Islet of Langerhans (tissue), 1 donor: ENCODE measurements at regions not wholly inside any gene's neighbourhood (a gene's known extent, or its start where the extent isn't known, plus 50 kb on each side); places are given as distances from the start of the nearest gene placed in this dataset.
A peak's percentile ranks its signal among the peaks of the same experiment; 100 is the strongest.

Source experiments
- FAIRE-seq: peaks from one replicate; lab custom pipeline; 2011; peaks lifted over from hg19 to GRCh38; lab: Jason Lieb, UNC

- no peak for FAIRE-seq
These were observed 100.1 kb upstream of the CLDN10 start for GRCh38 chr13:95452375-95452774.

- no peak for FAIRE-seq
These were observed 96.7 kb upstream of the CLDN10 start for GRCh38 chr13:95455782-95456181.

GRCh38 chr13:95456815-95457214 is 95.7 kb upstream of the CLDN10 start:
- no peak for FAIRE-seq

DNA sequence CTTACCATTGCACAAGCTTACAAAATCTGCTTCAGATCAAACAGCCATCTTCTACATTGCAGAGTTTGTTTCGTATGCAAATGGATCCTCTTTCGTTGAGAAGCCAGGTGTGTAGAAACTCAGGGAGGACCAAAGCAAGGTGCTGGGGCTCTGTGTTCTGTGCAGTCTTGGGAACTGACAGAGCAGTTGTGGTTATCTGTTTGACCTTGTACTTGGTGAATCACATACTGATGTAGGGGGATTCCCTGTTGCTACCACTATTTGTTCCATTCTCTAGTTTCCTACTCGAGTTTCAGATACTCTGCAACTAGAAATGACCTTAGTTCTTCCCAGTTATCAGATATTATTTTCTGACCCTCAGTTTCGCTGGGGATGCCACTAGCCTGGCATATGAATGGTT is 95.2 kb upstream of the CLDN10 start:
- no peak for FAIRE-seq

DNA sequence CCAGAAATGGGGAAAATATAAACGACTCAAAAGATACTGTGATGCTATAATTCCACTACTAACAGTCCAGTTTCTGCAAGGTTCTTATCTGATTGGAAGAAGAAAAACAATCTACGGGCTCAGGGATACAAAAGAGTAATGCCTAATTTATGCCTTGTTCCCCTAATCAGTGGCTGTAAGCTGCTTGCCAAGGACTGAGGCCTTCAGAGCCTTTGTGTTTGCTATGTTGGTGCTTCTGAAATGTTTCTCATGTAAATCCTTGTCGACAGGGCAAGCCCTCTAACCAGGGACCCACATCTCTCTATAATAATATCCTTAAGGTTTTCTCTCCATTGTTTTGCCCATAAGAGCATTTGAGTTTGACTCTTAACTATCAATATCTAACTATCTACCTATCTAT is 89.7 kb upstream of the CLDN10 start:
- FAIRE-seq: no peak

- FAIRE-seq: no peak
These were observed 89.0 kb upstream of the CLDN10 start for GRCh38 chr13:95463531-95463930.

DNA sequence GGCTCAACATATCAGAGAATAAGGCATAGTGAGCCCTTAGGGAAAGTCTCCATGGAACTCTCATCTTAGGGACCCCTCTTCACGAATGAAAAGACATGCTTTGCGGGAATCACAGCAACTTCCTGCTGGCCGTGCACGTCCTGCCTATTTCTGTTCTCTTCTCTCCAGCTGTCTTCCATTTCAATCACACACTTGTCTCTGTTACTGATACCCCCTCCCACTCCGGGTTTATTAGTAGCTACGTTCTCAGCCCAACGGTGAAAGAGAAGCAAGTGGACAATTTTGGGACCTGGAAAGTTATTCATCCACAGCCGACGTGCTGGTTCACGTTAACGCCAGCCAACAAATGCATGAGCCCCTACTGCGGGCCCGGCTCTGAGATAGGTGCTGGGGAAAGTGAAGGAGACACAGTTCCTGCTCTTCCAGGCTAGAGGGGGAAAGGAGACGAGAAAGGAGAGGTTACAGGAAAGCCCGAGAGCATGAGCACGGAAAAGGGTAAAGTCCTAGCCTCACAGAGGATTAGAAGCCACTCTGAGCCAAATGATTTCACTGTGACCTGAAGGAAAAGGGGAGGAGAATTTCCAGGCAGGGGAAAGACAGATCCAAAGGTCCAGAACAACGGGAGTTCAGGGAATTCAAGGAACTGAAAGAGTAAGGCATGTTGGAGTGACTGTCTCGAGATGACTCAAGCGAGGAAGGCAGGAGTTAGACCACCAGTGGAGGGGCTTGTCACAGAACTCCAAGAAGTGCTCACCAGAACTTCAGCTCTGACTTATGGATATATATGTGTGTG is 81.8 kb upstream of the CLDN10 start:
- FAIRE-seq: no peak

GRCh38 chr13:95471960-95472359 is 80.6 kb upstream of the CLDN10 start:
- FAIRE-seq: no peak

- no peak for FAIRE-seq
These were observed 77.5 kb upstream of the CLDN10 start for GRCh38 chr13:95474992-95475391.

- no peak for FAIRE-seq
These were observed 75.3 kb upstream of the CLDN10 start for GRCh38 chr13:95477187-95477586.

- no peak for FAIRE-seq
These were observed 72.8 kb upstream of the CLDN10 start for GRCh38 chr13:95479731-95480130.

GRCh38 chr13:95480131-95480545 is 72.4 kb upstream of the CLDN10 start:
- FAIRE-seq: no peak

- FAIRE-seq: no peak
These were observed 71.4 kb upstream of the CLDN10 start for GRCh38 chr13:95480791-95481780.

- FAIRE-seq: no peak
These were observed 68.5 kb upstream of the CLDN10 start for GRCh38 chr13:95484052-95484451.

DNA sequence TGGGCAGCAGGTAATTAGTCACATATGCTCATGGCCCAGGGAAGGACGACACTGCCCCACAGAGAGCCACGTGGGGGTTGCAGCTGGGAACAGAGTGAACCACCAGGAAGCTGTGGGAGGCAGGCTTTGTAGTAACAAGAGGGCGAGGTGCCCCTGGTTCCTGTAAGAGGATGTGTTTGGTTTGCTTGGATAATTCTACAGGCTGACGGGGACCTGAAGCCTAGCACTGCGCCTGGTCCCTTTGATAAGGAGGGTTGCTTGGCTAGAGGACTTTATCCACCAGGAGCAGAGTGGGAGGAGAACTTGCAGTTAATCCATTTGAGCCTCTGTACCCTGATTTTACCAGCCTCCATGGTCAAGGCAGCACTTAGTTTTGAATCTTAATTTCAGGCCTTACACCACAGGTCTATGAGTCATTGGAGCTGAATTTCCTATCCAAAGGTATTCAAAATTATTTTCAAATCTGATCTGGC is 67.4 kb upstream of the CLDN10 start:
- FAIRE-seq: no peak

DNA sequence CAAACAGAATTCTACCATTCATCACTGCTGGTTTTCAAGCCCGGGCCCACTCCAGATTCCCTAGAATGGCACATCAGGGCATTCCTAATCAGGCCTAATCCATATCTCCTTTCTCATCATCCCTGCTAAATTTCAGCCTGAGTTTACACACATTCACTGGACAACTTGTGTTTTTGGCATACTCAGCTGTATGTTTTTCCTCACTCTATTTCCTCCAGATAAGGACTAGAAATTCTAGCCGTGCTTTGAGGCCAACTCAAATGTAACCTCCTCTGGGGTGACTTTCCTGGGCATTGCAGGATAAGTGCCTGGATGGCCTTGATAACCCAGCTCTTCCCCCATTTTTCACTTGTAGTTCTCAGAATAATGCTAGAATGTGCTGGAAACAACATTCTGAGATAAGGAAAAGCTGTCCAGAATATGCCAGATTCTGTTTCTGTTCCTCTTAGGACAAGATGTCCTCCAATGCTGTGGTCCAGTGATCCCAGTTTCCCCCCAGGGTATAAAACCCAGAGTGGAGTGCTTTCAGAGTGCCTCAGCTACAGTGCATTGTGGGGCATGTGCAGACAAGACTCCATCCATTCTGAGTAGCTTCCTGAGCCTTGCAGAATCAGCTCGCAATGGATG is 66.9 kb upstream of the CLDN10 start:
- no peak for FAIRE-seq

DNA sequence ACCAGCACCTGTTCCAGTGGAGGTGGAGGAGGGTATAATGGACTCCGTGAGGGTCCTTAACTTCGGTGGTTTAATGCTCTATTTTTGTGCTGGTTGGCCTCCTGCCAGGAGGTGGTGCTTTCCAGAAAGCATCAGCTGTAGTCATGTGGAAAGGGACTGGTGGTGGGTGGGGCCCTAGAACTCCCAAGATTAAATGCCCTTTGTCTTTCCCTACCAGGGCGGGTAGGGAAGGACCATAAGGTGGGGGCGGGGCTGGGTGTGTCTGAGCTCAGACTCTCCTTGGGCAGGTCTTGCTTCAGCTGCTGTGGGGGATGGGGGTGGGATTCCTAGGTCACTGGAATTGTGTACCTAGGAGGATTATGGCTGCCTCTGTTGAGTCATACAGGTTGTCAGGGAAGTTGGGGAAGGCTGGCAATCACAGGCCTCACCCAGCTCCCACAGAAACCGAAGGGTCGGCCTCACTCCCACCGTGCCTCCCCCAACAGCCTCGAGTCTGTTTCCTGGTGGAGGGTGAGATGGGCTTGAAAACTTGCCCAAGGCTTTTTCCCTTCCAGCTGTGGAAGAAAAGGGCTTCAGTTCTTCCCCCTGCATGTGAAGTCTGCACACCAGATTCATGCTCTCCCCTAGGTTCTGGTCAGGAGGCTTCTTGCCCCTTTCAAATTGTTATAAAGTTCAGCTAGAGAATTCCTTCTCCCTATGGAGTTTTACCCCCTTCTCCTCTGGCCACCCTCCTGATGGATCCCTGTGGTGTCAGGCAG is 60.3 kb upstream of the CLDN10 start:
- FAIRE-seq: no peak

DNA sequence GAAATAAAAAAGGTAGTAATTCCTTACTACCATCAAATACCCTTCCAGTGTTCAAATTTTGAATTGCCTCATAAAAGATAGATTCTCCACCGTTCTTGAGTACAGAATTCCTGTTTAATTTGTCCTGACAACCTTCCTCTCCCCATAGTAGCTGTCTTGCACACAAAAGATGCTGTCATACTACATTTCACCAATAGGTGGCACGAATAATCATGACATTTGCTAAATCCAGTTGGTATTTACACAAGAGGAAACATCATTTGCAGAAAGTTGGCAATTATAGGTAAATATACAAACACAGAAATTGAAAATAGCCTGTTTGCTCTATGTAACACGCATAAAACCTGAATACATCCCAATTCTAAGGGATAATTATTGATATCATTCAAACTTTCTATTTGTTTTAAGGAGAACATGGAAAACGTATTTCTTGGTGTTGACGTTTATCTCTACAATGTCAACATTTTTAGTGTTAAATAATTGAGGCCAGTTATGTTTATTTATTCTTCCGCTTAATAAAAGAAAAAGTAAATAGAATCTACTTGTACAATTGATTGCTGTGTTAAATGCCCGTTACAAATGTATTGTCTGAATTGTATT is 58.3 kb upstream of the CLDN10 start:
- peak; percentile 98 for FAIRE-seq

GRCh38 chr13:95496485-95496884 is 56.0 kb upstream of the CLDN10 start:
- FAIRE-seq: no peak

DNA sequence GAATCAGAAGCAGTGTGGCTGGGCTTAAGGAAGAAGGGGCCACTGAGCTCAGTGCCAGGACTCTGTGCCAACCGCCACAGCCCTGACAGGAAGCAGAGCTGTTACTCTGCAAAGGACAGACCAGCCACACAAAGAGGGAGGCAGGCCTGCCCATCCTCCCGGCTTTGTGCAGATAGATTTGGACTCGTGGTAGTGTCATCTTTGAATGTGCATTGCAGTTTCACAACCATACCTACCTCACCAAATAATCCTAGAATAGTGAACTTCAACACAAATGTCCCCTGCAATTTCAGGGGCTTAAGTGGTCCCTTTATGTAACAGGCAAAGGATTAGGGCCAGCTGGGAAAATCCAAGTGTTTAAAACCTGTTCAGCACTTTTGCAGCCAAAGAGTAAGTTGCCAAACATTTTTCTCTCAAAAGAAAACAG is 55.1 kb upstream of the CLDN10 start:
- FAIRE-seq: no peak

GRCh38 chr13:95498886-95499285 is 53.6 kb upstream of the CLDN10 start:
- FAIRE-seq: no peak
